CD4-positive, alpha-beta T cell treated with Interleukin-6 for 4 hours (primary cell): ENCODE measurements at regions not wholly inside any gene's neighbourhood (a gene's known extent, or its start where the extent isn't known, plus 50 kb on each side); places are given as distances from the start of the nearest gene placed in this dataset.
A peak's percentile ranks its signal among the peaks of the same experiment; 100 is the strongest.
"Not testable (repeated sequence)": the region's sequence is repeated elsewhere in the genome, so short reads cannot be mapped to it uniquely, and the experiment has no call there.

ENCODE experiments used
- DNase-seq: peaks from one replicate; pipeline ENCODE4 v3.0.0-alpha.2; 2020; ENCODE audit warnings: mixed read lengths

DNA sequence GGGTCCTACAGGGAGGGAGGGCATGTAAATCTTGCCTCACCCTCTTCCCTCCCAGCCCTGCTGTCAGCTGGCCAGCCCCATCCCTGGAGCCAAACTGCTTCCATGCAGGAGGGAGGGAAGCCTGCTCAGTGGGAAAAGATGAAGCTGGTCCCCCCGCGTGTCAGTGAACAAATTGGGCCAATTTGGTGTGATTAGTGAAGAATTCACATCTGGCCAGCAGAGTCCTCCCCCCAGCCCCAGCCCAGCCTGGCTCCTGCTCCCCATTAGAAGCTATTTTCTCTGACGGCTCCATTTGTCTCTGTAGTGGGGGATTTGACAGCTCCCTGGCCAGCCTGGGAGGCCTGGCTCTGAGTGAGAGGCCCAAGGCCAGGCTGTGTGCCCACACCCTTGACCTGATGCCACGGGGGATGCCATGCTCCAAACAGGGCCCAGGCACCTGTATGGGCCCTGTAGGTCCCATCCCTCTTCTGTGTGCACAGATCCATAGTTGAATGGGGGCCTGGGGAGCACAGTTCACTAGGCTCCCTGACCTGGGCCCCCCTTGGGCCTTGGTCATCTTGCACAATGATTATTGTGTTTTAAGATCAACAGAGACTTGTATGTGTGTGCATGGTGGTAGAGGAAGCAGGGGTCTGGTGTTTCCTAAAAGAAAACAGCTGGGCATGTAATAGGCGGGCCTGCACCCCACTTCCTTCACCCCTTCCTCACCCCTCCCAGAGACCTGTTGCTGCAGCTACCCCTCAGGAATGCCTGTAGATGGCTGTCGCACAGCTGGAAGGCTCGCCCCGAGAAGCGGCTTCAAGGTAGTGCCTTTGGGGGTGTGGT is 50.7 kb upstream of the TAC4 start:
- DNase-seq = no peak

DNA sequence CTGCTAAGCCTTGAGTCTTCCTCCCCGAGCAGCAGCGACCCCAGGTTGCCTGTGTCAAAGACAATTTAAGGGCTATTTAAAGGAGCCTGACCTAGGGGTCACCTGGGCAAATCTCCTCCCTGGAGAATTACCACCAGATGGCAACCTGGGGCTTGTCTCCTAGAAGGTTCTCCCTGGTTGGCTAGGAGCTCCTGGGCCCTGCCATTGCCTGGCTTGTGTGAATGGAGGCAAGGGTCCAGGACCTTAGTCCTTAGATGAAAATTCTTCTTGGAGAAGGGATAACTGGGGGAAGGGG is 51.3 kb upstream of the TAC4 start:
- DNase-seq = peak; percentile 3

DNA sequence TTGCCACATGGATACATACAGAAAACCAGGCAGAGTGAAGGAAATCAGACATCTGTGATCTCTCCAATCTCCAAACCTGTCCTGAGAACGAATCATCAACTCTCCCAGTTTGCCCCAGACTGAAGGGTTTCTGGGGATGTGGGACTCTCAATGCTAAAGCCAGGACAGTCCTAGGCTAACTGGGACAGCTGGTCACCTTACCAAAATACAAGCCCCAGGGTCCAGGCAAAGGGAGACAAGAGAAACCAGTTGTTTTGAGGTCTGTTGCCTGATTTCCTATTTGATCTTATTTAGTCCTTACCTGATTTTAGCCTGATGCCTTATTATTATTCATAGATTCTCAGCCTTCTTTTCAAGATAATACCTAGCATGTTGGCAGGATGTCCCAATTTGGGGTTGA is 51.7 kb upstream of the TAC4 start:
- DNase-seq = no peak

DNA sequence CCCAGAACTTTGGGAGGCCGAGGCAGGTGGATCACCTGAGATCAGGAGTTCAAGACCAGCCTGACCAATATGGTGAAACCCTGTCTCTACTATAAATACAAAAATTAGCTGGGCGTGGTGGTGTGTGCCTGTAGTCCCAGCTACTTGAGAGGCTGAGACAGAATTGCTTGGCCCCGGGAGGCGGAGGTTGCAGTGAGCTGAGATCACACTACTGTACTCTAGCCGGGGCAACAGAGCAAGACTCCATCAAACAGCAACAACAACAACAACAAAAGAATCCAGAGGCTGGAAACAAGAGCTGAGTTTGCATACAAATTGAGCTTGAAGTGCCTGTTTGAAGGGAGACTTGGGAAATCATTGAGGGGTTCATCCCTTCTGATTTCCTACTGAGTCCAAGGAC is 52.9 kb upstream of the TAC4 start:
- DNase-seq = not testable (repeated sequence)

DNA sequence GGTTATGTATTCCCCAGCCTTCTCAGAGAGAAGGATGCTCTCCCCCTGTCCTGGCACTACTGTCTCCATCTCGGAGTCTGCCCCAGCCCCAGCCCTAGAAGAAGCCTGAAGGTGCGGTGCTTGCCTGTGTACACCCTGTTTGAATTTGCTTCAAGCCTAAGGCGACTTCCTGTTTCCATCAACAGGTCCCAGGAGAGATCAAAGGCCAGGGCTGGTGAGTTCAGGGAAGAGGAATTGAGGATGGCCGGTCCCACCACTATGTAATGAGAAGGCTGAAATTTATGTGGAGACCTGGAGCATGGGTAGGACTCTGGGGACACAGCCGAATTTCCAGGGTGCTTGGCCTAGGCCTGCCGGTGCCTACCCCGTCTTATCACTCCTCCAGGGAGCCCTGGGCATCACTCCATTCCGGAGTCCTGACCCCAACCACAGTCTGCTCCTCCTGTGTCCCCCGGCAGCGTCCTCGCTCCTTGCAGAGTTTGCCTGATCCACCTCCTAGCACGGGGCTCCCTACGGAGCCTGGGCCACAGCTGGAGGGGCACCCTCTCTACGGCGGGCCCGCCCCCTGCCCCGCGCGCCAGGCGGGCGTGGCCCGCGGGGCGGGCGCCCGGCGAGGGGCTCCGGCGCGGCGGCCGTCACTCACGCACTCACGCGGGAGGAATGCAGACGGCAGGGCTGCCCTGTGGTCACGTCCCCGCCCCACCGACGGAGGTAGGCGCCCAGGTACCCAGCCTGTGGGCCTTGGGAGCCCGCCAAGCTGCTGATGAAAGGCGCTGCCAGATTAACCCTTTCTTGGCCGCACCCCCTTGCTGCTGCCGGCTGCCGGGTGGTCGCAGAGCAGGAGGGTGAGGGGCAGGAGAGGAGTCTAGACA is 53.8 kb upstream of the TAC4 start:
- no peak for DNase-seq

DNA sequence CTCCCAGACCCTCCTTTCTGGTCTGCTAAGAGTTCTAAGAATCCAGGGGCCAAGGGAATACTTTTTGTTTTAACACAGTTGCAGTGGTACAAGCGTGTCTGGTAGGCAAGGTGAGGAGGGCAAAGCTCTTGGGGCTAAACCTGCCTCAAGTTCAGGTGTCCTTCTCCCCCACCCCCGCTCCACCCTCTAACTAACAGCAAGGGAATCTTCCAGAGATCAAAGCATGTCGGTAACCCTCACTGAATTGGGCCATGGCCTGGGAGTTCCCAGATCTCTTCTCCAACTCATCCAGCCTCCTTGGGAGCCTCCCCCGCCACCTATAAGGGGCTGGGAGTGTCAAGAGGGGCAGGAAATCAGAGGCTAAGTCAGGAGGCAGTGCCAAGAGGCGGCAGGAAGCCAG is 55.7 kb upstream of the TAC4 start:
- no peak for DNase-seq

DNA sequence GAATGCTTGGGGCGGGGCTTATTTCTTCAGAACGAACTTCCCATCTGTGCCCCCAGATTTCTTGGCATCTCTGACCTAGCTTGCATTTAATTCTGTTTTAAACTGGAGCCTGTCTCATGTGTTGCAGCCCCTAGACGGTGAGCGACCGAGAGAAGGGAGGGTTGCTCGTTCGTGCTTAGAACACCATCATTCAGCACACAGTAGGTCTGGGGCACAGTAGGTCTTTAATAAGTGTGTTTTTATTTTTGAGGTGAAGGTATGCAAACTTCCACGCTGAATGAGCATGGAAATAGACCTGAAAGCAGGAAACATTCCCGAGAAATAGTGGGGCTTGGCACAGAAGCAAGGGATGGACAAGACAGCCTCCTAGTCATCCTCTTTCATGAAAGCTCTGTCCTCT is 57.0 kb upstream of the TAC4 start:
- no peak for DNase-seq

DNA sequence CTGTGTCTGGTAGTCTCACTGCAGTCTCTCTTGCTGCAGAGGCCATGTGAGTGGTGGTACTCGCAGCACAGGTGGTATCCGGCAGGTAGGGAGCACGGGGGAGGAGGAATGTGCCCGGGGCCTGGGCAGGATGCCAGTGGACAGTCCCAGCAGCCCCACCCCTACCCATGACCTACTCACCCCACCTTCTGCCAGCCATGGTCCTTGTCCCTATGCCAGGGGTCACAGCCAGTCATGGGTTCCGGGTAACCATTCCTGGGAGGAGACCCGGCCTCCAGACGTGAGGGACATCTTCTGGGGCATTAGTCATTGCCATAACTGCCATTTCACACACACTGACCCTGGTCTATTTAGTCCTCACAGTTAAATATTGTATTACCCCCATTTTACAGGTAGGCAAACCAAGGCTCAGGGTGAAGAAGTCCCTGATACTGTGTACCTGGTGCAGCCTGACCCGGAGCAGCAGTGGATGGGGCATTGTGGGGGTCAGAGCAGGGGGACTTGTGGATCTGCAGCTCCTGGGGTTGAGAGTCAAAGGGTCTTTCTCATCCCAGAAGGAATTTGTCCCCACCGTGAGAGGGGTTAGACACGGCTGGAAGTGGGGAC is 58.8 kb upstream of the TAC4 start:
- DNase-seq = no peak

DNA sequence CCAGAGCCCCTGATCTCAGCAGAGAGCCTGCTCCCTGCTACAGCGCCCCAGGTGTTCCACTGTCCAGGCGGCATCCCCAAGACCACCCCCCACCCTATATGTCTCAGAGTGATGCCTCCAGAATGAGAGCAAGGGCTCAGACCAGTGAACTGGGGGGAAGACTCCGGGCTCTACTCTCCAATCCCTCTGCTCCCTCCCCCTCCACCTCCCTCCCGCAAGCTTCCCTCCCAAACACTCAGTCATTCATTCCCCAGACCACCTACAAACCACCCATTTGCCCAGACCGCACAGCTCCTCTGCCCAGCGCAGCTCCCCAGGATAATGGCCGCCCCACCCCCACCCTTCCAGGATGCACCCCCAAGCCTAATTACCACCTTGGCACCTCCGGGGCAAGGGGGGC is 59.4 kb upstream of the TAC4 start:
- no peak for DNase-seq

DNA sequence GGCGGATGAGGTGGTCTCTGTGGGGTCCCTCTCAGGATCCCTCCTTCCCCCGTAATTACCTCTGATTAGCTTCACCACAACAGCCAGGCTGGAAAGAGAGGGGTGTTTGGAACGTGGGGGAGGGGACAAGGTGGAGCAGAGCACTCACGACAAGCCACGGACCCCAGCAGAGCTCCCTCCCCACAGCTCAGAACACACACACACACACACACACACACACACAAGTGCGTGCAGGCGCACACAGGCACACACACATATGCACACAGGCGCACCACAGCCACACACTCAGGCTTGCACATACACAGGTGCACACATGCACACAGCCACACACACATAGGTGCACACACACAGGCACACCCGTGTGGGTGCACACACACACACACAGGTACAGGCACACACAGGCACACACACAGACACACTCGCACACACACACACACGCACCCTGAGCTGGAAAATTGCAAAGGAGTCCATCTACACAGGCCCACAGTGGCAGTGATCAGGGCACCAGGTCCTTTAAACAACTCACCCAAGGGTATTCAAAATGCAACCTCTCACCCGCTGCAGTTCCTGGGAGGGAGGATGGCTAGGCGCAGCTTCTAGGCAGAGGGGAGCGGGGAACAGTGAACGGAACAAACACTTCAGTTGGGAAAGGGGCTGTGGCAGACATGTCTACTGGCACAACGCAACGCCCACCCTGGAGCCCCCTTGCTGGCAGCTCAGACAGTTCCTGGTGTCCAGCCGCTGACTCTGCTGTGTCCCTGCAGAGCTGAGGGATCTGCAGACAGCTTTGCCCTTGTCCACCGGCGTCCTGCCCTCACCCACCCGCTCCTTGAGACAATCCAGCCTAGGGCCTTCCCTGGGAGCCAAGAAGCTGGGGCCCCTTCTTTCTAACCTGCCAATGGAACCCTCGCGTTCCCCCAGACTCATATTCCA is 59.9 kb upstream of the DLX4 start:
- no peak for DNase-seq

DNA sequence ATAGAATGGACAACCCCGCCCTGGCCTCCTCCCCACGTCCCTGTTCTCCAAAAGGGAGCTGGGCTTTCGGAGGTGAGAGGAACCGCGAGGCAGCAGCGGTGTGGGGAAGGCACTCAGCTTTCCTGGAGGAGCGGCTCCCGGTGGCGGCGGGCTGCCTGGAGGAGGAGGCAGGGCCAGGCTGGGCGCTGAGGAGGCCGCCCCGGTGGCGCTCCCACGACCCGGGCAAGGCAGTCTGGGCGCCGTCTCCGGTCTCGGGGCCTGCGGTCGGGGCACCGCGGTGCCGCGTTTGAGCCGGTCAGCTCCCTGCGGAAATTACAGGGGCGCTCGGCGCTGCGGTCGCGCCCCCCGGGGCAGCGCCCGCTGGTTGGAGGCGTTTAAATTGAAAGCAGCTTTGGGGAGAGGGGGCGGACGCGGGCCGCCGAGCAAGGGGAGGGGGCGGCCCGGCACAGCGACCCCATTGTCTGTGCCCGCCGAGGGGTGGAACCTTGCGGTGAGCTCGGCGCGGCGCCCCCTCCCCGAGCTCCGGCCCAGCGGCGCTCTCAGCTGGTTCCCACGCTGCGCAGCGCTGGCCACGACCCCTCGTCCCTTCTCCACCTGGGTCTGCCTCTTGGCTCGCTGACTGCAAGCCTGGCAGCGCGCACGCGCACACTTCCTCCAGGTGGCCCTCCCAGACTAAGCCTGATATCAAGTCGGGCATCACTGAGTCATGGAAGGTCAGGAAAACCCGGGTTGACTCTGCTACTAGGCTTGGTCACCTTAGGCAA is 58.7 kb upstream of the DLX4 start:
- DNase-seq = peak; percentile 16

DNA sequence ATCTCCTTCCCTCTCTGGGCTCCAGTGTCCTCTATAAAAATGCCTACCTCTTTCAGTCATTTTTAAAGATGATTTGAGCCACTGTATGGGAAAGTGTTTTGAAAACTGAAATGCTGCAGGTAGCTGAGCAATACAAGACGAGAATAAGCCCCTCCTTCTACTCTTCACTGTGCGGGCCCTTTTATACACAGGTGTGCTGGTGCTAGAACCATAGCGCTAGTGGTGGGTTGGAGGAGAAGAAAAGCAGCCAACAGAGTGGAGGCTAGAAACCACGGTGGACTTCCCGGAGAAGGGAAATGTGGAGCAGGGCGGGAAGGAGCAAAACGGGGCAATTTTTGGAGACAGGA is 58.2 kb upstream of the DLX4 start:
- no peak for DNase-seq

DNA sequence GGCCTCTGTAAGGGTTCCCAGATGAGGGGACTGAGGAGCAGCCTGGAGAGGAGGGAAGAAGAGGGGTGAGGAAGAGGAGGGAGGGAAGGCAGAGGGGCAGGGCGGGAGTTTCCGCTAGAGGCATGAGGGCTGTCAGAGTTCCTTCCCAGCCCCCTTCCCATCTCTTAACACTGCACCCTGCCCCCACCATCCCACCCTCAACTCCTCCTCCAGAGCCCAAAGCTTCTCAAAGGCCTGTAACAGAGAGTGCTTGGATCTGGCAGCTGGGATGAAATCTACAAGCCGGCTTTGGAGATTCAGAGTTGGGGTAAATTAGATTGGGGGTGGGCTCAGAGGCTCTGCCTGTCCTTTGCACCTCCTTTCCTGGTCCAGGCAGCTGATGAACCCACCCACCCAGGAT is 57.3 kb upstream of the DLX4 start:
- DNase-seq = no peak

DNA sequence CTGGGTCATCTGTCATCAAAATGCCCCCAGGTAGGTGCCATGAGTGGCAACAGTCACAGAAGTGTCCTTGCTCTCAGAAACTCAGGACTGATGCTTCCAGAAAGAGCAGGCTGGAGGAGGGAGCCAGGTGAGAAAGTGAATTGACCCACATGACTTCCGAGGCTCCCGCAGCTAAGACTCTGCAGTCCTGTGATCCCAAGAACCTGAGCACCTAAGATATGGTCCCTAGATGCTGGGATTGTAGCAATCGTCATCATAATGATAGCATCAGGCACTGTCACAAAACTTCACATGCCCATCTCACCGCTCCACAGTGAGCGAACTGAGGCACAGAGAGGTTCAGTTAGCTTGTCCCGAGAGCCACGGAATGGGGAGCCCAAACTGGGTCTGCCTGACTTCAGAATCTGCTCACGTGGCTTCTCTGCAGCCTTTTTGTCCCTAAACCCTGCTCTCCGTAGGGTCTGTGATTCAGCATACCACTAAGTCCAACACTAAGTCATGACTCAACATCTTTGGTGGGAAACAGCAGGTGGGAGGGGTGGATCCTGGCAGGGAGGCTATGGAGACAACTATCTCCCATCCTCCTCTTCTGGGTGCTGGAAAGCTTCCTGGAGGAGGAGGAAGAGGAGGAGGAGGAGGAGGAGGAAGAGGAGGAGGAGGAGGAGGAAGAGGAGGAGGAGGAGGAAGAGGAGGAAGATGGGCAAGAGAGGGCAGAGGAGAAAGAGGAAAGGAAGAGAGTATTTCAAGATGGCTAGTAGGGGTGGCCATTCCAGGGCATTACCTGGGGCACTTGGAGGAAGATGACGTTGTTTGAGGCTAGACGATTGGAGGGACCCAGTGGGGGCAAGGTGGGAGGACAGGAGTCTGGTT is 55.5 kb upstream of the DLX4 start:
- no peak for DNase-seq

DNA sequence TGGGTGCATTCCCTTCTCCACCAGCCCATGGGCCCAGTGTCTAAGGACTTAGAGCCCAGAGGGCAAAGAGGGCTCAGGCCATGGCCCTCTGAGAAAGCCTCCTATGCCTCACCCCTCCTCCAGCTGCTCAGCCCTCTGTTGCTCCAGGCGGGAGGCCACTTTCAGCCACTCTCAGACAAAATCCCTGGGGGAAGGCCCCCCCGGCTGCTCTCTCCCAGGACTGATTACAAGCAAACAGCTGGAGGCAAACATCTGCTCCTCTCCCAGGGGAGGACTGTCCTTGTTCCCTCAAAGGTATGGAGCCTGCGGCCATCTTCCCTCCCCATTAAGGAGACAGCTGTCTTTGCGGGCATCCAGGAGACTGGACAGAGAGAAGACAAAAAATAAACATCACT is 54.9 kb upstream of the DLX4 start:
- DNase-seq = no peak

DNA sequence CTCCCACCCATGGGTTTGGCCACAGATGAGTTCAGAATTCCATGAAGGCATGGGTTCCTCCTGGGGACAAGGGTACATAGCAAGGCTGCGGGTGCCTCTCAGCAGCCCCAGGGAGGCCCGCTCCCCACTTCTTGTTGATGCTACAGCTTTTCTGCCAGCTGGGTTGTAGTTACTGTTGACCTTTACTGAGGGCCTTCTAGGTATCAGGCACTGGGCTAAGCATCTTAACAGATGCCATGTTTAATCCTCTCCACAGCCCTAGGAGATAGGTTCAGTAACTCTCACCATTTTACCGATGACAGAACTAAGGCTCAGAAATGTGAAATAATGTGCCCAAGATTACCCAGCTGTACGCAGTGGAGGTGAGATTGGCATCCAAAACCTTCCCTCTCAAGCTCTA is 54.3 kb upstream of the DLX4 start:
- DNase-seq = no peak

DNA sequence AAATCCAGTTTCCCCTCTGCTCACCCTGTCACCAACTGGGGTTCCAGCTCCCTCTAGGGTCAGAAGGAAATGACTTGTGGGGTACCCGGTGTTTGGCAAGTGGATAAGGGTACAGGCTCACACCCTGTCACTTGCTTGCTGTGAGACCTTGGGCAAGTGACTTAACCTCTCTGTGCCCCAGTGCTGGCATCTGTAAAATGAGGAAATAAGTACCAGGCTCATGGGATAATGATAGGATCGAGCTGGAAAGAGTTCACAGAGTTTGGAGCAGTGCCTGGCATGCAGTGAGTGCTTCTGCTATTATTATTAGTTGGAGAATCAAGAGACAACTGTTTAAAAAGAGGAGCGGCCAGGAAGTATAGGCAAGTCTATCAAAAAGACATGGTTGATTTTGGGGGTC is 53.7 kb upstream of the DLX4 start:
- no peak for DNase-seq

DNA sequence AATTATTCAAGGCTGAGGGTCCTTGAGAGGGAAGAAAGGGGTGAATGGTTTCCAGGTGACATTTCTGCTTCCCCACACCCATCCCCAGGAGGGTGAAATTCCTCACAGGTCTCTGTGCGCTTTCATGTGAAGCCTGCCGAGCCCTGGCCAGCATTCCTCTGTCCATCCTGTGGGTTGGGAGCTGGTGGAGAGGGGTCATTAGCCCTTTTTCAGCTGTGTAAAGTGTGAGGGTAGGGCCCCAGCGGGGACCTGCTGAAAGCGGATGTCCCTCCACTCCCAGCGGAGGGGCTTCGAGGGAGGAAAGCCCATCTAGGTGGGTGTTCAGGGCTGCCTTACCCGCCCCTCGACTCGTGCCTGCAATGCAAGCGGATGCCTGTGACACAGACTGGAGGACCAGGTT is 53.3 kb upstream of the DLX4 start:
- no peak for DNase-seq

DNA sequence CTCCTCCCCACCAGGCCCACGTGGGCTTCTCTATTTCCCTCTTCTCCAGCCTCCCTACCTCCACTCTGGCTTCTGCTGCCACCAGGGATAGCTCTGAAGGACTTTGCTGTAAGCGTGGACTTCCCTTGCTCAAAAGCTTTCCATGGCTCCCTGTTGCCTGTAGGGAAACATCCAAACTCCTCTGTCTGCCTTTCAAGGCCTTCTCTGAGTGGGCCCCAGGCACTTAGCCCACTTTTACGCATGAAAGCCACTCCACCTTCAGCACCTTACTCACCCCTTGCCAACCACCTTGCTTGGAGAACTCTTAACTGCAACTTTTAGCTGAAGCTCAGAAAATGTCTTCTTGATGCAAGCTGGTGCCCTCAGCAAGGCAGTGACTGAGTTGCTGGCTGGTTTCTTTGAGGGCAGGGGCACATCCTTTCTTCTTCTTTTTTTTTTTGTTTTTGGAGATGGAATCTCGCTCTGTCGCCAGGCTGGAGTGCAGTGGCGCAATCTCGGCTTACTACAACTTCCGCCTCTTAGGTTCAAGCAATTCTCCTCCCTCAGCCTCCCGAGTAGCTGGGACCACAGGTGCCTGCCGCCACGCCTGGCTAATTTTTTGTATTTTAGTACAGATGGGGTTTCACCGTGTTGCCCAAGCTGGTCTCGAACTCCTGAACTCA is 52.0 kb upstream of the DLX4 start:
- no peak for DNase-seq

DNA sequence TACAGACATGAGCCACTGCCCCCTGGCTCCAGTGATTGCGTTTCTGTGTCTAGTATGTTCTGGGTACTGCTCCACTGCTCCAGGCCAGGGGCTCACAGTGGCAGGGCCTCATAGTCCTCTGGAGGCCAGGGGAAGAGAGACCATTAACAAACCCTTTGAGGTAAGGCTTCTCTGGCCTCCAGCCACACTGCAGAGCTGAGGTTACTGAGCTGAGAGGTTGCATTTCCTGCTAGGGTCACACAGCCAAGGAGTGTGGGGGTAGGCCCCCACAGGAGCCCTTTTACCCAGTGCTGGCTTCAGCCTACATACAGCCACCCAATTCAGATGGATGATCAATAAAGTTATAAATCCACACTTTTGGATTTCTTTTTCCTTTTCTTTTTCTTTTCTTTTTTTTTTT is 50.4 kb upstream of the DLX4 start:
- DNase-seq = no peak
